ENCODE measurements at regions not wholly inside any gene's neighbourhood (a gene's known extent, or its start where the extent isn't known, plus 50 kb on each side); places are given as distances from the start of the nearest gene placed in this dataset.

DNA sequence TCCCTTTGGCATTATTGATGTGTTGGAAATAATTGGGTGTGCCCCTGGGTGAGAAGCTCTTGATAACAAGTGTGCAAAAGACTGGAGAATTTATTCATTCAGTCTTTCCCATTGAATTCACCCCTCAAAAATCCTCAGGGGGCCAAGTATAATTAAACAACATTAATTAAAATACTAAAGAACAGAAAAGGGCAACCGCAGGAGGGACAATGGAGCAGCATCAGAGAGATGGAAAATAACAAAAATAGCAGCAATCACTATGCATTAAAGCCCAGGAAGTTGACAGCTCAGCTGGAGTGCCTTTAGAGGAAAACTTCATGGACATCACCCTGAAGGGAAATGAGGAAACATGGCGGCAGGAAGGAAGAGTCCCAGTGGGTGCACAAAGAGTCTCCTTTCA is 227.6 kb downstream of the MINAR1 start:
- DNase-seq = no peak
- intact Hi-C loops (cut with micrococcal nuclease) = no loop called here
- Histone ChIP-seq H3K4me1 (no peaks in the 10 kb centered on the region), H3K9me3 (replicated peaks) (no peaks in the 10 kb centered on the region), H3K36me3 (no peaks in the 10 kb centered on the region), H3K27ac (replicated peaks) (no peak overlapping the region), H3K4me3 (no peak overlapping the region), H3K27me3 (ENCODE audit: low read depth) (peaks cover 56% of the 10 kb centered on the region)
- TF ChIP-seq, protein P1, sequence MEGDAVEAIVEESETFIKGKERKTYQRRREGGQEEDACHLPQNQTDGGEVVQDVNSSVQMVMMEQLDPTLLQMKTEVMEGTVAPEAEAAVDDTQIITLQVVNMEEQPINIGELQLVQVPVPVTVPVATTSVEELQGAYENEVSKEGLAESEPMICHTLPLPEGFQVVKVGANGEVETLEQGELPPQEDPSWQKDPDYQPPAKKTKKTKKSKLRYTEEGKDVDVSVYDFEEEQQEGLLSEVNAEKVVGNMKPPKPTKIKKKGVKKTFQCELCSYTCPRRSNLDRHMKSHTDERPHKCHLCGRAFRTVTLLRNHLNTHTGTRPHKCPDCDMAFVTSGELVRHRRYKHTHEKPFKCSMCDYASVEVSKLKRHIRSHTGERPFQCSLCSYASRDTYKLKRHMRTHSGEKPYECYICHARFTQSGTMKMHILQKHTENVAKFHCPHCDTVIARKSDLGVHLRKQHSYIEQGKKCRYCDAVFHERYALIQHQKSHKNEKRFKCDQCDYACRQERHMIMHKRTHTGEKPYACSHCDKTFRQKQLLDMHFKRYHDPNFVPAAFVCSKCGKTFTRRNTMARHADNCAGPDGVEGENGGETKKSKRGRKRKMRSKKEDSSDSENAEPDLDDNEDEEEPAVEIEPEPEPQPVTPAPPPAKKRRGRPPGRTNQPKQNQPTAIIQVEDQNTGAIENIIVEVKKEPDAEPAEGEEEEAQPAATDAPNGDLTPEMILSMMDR (IDR thresholded peaks at IDR 0.05; ENCODE audit: borderline replicate concordance) = no peak

DNA sequence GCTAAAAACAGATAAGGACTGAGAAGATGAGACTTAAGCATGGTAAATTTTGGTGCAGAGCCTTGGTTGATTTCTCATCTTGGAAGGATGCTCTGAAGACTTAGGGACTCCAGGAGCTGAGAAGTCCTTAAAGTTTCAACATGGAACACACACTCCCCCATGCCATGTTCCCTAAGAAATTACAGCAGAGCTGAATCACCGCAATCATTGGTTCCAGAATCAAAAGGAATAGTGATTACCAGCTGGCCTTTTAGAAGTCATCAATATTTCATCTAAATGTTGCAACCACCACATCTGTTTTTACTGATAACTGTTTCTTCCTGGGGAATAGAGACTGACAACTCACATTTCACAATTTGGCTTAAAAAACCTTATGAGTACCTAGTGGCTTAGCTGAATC is 229.3 kb downstream of the MINAR1 start:
- H3K27ac ChIP-seq (replicated peaks) = no peak overlapping the region
- TF ChIP-seq, protein P1 (IDR thresholded peaks at IDR 0.05; ENCODE audit: borderline replicate concordance) = no peak
- no peaks in the 10 kb centered on the region for H3K4me1 ChIP-seq
- DNase-seq = no peak
- H3K9me3 ChIP-seq (replicated peaks) = no peaks in the 10 kb centered on the region
- no peak overlapping the region for H3K4me3 ChIP-seq
- H3K27me3 ChIP-seq (ENCODE audit: low read depth) = peaks cover 41% of the 10 kb centered on the region
- no peaks in the 10 kb centered on the region for H3K36me3 ChIP-seq
- intact Hi-C loops (cut with micrococcal nuclease) = no loop called here

DNA sequence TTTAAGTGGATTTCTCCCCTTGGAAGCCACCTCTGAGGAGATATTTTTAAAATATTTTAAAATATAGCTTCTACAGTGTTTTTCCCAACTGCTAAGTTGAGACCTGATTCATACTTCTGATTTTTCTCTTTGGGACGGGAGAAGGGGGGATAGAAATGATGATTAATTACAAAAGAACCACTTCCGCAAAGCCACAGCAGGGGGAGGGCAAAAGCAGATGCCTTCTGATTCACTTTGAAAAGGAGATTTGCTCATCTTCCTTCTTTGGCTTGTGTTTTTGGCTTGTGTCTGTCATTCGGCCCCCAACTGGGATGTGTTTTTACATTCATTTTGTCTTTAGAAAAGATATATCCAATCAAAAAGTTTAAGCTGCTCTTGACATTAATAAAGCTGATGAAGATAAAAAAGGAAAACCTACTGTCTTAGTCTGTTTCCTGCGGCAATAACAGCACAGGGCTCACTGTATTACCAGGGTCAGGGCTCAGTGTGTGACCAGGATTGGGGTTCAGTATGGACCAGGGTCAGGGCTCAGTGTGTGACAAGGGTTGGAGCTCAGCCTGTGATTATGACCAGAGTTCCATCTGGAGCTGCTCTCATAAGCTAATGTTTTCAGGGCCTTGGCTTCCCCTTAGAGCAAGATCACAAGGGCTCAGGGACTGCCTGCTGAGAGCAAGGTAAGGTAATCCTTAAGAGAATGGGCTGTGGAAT is 223.2 kb downstream of the MTHFS start:
- intact Hi-C loops (cut with micrococcal nuclease) = no loop called here

DNA sequence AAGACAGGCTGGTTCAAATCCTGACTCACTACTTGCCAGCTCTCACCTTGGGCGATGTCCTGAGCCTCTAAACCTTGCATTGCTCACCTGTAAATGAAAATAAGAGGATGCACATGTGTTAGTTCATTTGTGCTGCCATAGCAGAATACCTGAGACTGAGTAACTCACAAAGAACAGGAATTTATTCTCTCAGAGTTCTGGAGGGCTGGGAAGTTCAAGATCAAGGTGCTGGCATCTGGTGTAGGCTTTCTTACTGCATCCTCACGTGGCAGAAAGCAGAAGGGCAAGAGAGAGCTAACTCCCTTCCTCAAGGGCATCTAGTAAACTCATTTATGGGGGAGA is 222.7 kb downstream of the MTHFS start:
- no peak for DNase-seq
- intact Hi-C loops (cut with micrococcal nuclease) = no loop called here
- no peaks in the 10 kb centered on the region for H3K4me1 ChIP-seq
- no peaks in the 10 kb centered on the region for H3K9me3 ChIP-seq (replicated peaks)
- H3K36me3 ChIP-seq = no peaks in the 10 kb centered on the region
- H3K27me3 ChIP-seq (ENCODE audit: low read depth) = peaks cover 33% of the 10 kb centered on the region
- TF ChIP-seq, protein P1 (IDR thresholded peaks at IDR 0.05; ENCODE audit: borderline replicate concordance) = no peak
- no peak overlapping the region for H3K4me3 ChIP-seq
- no peak overlapping the region for H3K27ac ChIP-seq (replicated peaks)

More for the DNA sequence above, 223.2 kb downstream of the MTHFS start:
- H3K4me3 ChIP-seq = no peak overlapping the region
- H3K27ac ChIP-seq (replicated peaks) = no peak overlapping the region
- H3K36me3 ChIP-seq = no peaks in the 10 kb centered on the region
- TF ChIP-seq, protein P1 (IDR thresholded peaks at IDR 0.05; ENCODE audit: borderline replicate concordance) = no peak
- no peaks in the 10 kb centered on the region for H3K4me1 ChIP-seq
- H3K27me3 ChIP-seq (ENCODE audit: low read depth) = peaks cover 33% of the 10 kb centered on the region
- no peak for DNase-seq
- H3K9me3 ChIP-seq (replicated peaks) = no peaks in the 10 kb centered on the region

DNA sequence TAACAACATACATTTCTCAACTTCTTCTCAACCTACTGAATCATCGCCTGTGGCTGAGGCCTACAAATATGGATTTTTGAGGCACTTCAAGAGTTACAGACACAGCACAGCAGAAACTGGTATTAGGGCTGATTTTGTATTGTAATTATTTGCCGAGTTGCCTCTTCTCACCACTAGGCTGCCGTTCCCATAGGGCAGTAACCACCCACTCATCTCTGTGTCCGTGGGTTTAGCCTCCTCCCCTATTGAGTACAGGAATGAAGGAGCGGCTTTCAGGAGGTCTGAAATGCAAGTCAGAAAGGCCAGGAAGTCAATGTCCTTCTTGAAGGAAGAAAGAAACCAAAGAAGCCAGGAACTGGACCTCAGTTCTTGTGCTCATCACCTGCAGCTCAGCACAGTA is 220.8 kb downstream of the MTHFS start:
- H3K27ac ChIP-seq (replicated peaks) = no peak overlapping the region
- H3K4me3 ChIP-seq = no peak overlapping the region
- H3K9me3 ChIP-seq (replicated peaks) = no peaks in the 10 kb centered on the region
- H3K27me3 ChIP-seq (ENCODE audit: low read depth) = peaks cover 33% of the 10 kb centered on the region
- TF ChIP-seq, protein P1 (IDR thresholded peaks at IDR 0.05; ENCODE audit: borderline replicate concordance) = no peak
- intact Hi-C loops (cut with micrococcal nuclease) = no loop called here
- no peak for DNase-seq
- no peaks in the 10 kb centered on the region for H3K4me1 ChIP-seq
- no peaks in the 10 kb centered on the region for H3K36me3 ChIP-seq
